ENCODE measurements at regions not wholly inside any gene's neighbourhood (a gene's known extent, or its start where the extent isn't known, plus 50 kb on each side); places are given as distances from the start of the nearest gene placed in this dataset.
A peak's percentile ranks its signal among the peaks of the same experiment; 100 is the strongest.

- Mint-ChIP-seq H3K4me3 (no peak overlapping the region), H3K27me3 (peaks cover 7% of the 10 kb centered on the region)
- POLR2A ChIA-PET = no interaction called here
Measured at GRCh38 chrX:1106478-1107210, 105.8 kb downstream of the CRLF2 start.

More at GRCh38 chrX:1106478-1107210, 105.8 kb downstream of the CRLF2 start:
- peaks cover 0 to 10% (median 0%) of the 10 kb centered on the region in 4 experiments for H3K27me3 ChIP-seq (replicated peaks in 1 of 4; ENCODE audit: control extremely low read depth in 1 of 4, control insufficient read depth in 3 of 4, insufficient read depth in 4 of 4, low read length in 3 of 4)
- H3K4me2 ChIP-seq (replicated peaks; ENCODE audit: low read depth, low read length, poor library complexity, severe bottlenecking) = no peak overlapping the region
- no peaks in the 10 kb centered on the region for H3K36me3 ChIP-seq (replicated peaks in 1 of 2; ENCODE audit: control extremely low read depth in 1 of 2, control insufficient read depth in 1 of 2, extremely low read depth in 1 of 2, insufficient read depth in 2 of 2, low read length in 1 of 2)
- peaks cover 0 to 10% (median 0%) of the 10 kb centered on the region in 3 donors for H3K9me3 ChIP-seq (ENCODE audit: control extremely low read depth in 1 of 3, control insufficient read depth in 2 of 3, insufficient read depth in 1 of 3, low read length in 2 of 3)
- H3K4me1 ChIP-seq (ENCODE audit: control insufficient read depth in 2 of 2, insufficient read depth in 2 of 2, low read length in 2 of 2) = no peaks in the 10 kb centered on the region
- no peaks in the 10 kb centered on the region for H4K20me1 ChIP-seq (ENCODE audit: control insufficient read depth, insufficient read depth, low read length, poor library complexity, severe bottlenecking)
- 47% methylated on average over 7 of the region's 8 CpGs for WGBS (ENCODE audit: insufficient coverage)
- H2AFZ ChIP-seq (ENCODE audit: insufficient read depth, low read depth, low read length, poor library complexity, severe bottlenecking) = no peak overlapping the region
- H3K79me2 ChIP-seq (ENCODE audit: control insufficient read depth, insufficient read depth, low read length) = no peaks in the 10 kb centered on the region
- no peak overlapping the region for H3K4me3 ChIP-seq (ENCODE audit: control extremely low read depth in 1 of 5, extremely low read depth in 1 of 5, insufficient read depth in 1 of 5, low read depth in 2 of 5, low read length in 4 of 5)
- H3K9ac ChIP-seq (ENCODE audit: low read length) = no peak overlapping the region
- intact Hi-C loops (cut with micrococcal nuclease) = no loop called here
- Mint-ChIP-seq H3K9me3 (ENCODE audit: insufficient read depth) (no peaks in the 10 kb centered on the region), H3K4me1 (no peaks in the 10 kb centered on the region), H3K27ac (no peak overlapping the region)
- ATAC-seq (ENCODE audit: low read depth) = no peak
- CTCF ChIA-PET = no interaction called here
- H3K27ac ChIP-seq (ENCODE audit: low read length in 2 of 2) = no peak overlapping the region
- DNase-seq = no peak
- TF ChIP-seq EZH2 (IDR thresholded peaks at IDR 0.05; ENCODE audit: borderline replicate concordance, insufficient read depth, low read depth, low read length, poor library complexity, severe bottlenecking) = no peak
- peak; percentile 30 for TF ChIP-seq CTCF (IDR thresholded peaks at IDR 0.05)
